NCI-H2196 (cell line): ENCODE measurements at regions not wholly inside any gene's neighbourhood (a gene's known extent, or its start where the extent isn't known, plus 50 kb on each side); places are given as distances from the start of the nearest gene placed in this dataset.

Experiments used
- DNase-seq: peaks from one replicate; lab custom pipeline; 2025; ENCODE audit not compliant: unreplicated experiment; lab: John Stamatoyannopoulos, UW

- no peak for DNase-seq
Measured at GRCh38 chr3:194801461-194802432, 116.1 kb downstream of the FAM43A start.

DNA sequence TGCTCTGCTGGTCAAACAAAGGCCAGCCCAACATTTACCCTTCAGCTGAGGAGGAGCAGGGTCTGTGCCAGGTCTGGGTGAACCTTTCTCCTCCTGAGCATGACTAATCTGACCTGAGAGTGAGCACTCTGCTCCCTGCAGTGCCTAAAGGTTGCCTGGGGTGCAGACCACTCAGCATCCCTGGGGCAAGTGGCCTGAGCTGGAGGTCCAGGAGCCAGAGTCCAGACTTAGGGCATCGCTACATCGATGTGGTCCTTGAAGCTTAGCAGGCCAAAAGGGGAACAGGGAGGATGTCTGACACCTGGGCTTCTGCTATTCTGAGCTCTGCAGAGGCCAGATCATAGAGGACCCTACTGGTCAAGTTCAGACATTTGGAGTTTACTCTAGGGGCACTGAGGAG is 119.1 kb downstream of the FAM43A start:
- no peak for DNase-seq

DNA sequence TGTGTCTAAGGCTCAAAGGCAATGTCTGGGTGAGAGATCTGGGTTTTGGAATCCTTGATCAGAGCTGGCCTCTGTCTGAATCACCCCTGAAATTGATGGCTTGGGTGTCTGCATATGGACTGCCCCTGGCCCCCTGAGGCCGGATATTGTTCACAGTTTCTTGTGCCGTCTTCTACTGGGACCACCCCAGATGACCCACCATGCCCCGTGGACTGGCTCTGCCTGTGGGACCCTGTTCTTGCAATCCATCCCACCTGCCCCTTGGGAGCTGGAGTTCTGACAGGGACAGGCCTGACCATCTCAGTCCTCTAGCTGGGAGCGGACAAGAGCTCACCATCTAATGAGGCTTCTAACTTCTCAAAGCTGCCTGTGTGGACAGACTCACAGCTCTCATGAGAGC is 119.9 kb downstream of the FAM43A start:
- no peak for DNase-seq

DNA sequence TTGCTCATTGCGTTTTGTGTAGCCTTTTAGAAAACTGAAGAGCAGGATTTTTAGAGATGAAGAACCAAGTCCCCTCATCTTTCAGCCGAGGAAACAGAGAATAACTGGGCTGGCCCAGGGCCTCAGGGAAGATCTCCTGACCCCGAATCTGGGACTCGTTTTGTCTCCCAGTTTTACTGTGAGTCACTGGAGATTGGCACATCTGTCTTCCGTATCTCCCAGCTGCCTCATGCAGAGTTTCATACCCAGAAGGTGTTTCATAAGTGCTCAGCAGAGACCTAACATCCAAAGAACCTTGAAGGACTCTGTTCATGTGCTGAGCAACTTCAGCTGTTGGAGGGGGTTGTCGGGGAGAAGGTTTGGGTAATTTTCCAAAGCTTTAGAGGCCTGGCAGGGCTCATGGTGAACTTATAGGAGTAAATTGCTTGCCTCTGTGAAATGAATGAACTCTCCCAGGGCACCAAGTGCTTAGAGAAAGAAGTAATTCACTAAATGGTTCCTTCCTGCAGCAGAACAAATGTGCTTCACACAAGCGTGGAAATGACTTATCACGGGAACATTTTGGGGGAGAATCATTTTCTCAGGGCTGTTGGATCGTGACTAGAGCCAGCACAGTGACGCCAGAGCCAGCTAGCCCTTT is 121.4 kb downstream of the FAM43A start:
- no peak for DNase-seq

DNA sequence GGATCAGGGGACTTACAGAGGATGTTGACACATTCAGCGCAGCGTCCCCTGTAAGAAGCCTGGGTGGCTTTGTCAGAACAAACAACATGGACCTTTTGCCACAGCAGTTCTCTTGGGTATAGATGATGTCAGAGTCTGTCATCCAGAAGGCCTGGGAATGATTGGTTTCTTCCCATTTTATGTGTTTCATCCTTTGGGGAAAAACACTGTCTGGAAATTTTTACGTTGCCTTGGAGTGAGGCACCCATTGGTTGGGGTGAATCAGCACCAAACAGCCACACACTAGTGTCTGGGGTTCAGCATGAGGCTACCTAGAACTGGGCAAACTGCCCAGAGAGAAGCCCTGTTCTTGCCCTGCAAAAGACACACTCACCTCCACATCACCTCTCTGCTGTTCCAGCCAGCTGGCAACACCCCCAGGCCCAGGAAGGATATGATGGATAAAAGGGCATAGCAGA is 123.0 kb downstream of the FAM43A start:
- DNase-seq: no peak

GRCh38 chr3:194809382-194809781 is 123.7 kb downstream of the FAM43A start:
- DNase-seq: no peak

DNA sequence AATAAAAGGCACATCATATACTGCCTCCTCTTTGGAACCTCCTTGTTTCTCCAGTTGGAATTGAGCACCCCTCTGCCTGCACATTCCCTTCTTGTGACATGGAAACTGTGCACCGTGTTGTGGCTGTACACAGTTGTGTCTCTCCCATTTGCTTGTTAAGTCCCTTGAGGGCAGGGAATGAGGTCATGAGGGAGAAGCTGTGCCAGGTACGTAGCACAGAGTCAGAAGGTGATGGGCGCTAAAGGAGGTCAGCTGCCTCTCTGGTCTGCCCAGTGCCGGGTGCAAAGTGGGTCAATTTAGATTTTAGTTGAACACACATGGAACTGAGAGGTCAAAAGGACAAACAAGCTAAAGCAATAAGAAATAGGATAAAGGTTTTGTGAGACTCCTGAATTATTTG is 124.4 kb downstream of the FAM43A start:
- no peak for DNase-seq

GRCh38 chr3:194811118-194811517 is 125.4 kb downstream of the FAM43A start:
- no peak for DNase-seq

DNA sequence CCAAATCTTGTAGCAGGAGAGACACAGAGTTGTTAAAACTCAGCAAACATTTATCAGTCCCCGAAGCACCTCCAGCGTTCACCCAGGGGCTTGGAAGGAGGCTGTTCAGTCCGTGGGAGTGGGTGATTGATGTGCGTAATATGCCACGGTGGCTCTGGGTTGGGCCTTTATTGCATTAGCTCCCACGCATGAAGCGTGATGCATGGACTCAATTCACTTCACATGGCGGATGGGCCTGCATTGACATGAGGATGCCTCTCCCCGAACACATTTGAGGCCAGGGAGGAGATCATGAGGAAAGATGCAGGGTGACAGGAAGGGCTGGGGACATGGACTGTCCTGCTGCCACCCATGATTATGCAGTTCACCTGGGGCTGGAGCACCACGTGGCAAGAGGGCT is 126.5 kb downstream of the FAM43A start:
- DNase-seq: no peak

DNA sequence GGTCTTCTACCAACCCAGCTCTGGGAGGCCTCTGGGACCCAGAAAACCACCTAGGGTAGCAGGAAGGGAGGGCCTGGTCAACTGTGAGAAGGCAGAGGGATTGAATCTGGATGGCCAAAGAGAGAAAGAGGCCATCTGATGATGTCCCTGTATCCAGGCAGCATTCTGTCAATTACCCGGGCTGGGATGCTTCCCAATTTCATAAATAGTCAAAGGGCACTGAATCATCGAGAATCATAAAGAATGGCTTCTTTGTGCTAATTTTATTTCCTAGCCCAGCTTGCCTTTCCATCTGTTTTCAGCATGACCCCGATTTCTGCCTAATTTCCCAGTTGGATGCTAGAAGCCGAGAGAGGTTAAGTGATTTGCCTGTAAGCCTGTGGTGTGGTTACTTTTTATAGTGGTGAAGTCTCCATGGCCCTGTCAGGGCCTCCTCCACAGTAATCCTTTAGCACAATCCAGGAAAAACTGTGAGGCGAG is 129.2 kb downstream of the FAM43A start:
- DNase-seq: no peak

GRCh38 chr3:194816748-194817591 is 131.3 kb downstream of the FAM43A start:
- DNase-seq: no peak

GRCh38 chr3:194817592-194817930 is 131.9 kb downstream of the FAM43A start:
- no peak for DNase-seq

- no peak for DNase-seq
Measured at GRCh38 chr3:194817936-194818335, 132.3 kb downstream of the FAM43A start.

DNA sequence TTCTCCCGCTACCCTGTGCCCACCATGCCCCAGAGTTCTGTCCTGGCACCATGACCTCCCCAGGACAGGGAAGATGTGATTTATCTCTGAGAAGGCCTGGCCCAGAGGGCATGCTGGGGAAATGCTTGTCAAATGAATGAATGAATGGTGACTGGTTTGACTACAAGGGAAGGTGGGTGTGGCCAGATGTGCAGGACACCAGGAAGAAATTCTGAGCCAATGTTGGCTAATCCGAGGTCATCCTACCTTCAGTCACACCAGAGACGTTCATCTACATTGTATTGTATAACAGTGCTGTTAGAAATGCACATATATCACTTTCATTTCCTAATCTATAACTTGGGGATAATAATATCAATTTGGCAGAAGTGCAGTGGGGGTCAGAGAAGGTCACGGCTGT is 138.4 kb downstream of the FAM43A start:
- DNase-seq: no peak

DNA sequence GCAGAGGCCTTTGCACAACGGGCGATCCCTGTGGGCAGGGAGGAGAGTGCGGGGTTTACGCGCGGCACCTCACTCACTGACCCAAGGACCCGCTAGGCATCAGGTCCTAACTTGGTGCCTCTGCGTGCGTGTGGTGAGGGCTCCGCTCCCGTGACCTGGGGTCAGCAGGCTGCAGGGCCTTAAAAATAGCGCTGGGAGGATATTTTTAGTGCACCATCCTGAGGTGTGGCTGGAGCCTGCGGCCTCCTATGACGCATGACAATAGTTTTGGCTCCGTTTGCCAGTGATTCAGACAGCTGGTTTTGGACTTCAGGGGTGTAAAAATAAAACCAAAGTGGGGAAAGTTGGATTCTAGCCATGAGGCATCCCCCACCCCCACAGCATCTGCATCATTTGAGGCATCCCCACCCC is 139.0 kb downstream of the FAM43A start:
- DNase-seq: no peak

DNA sequence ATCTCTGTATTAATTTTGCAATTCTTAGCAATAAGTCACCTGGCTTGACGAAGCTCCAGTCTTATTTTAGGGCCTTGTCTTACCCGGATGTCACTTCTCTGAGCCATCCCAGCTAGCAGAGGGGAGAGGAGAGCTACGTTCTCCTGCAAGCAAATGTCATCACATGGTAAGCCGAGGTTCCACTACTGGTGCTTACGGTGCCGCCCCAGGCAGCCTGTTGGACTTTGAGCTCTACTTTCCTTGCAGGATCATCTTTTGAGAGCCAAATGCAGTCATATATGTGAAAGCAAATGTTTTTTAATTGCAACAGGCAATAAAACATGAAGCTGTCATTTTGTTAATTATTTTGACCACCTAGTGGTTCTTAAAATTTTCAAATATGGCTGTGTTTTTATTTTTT is 140.9 kb downstream of the FAM43A start:
- DNase-seq: no peak

DNA sequence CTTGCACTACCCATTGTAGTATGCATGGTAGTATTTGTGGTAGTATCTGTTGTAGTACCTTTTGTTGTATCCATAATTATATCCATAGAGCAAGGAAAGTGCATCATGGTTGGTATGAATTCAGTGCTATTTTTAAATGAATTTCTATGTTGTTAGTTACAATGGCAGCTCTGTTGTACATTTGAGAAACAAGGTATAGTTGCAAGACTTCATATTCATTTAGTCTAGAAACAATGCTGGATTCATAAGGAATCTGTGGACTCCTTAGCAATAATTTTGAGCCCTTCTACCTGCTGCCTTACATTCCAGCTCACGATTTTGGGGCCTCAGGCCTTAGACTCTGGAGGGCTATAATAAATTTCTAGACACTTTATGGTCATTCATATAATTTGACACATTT is 141.8 kb downstream of the FAM43A start:
- no peak for DNase-seq

DNA sequence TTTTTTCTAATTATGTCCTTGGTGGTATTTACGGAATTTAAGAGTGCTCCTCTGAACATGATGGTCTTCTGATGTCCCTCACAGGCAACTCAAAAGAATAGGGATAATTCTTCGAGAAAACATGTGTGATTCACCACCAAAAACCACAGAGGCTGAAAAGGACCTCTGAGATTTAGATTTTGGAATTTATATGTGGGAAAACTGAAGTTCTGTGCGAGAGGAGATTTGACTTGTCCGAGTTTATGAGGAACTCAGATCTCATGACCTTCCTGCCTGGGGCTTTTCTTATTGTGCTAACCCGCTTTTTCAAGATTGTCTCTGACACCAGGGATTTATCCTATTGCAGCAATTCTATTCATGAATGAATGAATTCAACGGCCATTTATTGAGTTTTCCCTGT is 142.4 kb downstream of the FAM43A start:
- DNase-seq: no peak

- no peak for DNase-seq
Measured at GRCh38 chr3:194828926-194829325, 143.2 kb downstream of the FAM43A start.

DNA sequence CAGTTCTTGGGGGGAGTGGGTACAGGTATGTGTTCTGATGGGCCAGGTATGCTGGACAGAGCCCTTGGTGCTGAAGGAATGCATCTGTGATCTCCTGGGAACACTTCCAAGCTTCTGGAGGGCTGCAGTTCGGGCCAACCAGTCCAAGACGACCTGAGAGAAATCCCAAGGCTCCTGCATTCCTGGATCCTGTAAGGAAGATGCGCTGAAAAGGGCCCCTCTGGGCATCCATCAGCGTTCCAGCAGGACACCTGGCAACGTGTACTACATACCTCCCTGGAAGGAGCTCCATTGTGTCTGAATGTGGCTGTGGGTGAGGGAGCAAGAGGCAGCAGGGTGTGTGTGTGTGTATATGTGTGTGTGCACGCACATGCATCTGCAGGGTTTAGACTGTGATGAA is 144.7 kb downstream of the FAM43A start:
- no peak for DNase-seq

DNA sequence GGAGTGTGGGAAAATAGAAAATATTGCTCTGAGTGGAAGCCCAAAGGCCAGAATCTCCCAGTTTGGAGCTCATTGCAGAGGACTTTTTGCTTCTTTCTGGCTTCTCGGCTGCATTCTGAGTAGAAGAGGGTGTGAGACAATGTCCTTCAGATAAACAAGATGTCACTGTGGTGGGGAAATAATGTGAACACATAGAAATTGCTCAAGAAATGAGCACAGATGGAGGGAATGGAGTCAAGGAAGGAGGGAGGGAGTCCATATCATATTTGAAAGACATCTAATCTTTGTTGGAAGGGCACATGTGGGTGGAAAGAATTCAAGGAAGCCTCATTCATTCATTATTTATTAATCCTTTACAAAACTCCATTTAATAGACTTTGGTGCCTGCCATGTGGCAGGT is 145.3 kb downstream of the FAM43A start:
- no peak for DNase-seq
